Mammary epithelial cell (primary cell): ENCODE measurements at regions not wholly inside any gene's neighbourhood (a gene's known extent, or its start where the extent isn't known, plus 50 kb on each side); places are given as distances from the start of the nearest gene placed in this dataset.

Experiments used
- EZH2 ChIP-seq: IDR thresholded peaks from 2 replicates; pipeline ENCODE4 v1.6.1; 2012; ENCODE audit warnings: low read length, inconsistent platforms, borderline replicate concordance
- TF ChIP-seq, protein P1 (sequence below), 2 donors: IDR thresholded peaks in 1 of 2; conservative IDR thresholded peaks in 1 of 2; 2 replicates each; pipeline ENCODE4 v1.5.1; 2011 to 2012; ENCODE audit warnings: inconsistent platforms in 2 of 2, low read length in 2 of 2, mild to moderate bottlenecking in 2 of 2, control low read depth in 1 of 2, low read depth in 1 of 2; ENCODE audit not compliant: insufficient read depth in 1 of 2; ENCODE audit errors: extremely low read depth in 1 of 2

DNA sequence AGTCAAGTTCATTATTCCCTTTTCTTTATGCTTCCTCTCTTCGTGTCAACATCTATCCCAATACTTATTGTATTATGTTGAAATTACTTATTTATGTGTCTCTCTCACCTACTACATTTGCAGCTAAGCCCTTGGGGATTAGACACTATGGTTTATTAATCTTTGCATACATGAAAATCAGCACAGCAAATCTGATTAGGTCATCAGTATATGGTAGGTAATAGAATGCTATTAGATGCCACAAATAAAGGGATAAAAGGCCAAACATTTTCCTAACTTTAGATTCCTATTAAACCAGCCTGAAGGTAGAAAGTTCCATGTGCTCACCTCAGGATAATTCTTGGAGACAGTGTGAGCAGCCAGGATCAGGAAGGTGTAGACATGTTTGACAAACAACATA lies 490.1 kb upstream of the MPDZ start:
- TF ChIP-seq, protein P1, sequence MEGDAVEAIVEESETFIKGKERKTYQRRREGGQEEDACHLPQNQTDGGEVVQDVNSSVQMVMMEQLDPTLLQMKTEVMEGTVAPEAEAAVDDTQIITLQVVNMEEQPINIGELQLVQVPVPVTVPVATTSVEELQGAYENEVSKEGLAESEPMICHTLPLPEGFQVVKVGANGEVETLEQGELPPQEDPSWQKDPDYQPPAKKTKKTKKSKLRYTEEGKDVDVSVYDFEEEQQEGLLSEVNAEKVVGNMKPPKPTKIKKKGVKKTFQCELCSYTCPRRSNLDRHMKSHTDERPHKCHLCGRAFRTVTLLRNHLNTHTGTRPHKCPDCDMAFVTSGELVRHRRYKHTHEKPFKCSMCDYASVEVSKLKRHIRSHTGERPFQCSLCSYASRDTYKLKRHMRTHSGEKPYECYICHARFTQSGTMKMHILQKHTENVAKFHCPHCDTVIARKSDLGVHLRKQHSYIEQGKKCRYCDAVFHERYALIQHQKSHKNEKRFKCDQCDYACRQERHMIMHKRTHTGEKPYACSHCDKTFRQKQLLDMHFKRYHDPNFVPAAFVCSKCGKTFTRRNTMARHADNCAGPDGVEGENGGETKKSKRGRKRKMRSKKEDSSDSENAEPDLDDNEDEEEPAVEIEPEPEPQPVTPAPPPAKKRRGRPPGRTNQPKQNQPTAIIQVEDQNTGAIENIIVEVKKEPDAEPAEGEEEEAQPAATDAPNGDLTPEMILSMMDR (conservative IDR thresholded peaks at IDR 0.05 in 1 of 2, IDR thresholded peaks at IDR 0.05 in 1 of 2; ENCODE audit: extremely low read depth in 1 of 2, insufficient read depth in 1 of 2, low read depth in 1 of 2, low read length in 2 of 2), result no peak
- no peak for TF ChIP-seq EZH2
